ENCODE measurements at regions not wholly inside any gene's neighbourhood (a gene's known extent, or its start where the extent isn't known, plus 50 kb on each side); places are given as distances from the start of the nearest gene placed in this dataset.

GRCh38 chr15:79170256-79170664 is 79.7 kb upstream of the RASGRF1 start:
- Mint-ChIP-seq H3K9me3 (no peaks in the 10 kb centered on the region), H3K27me3 (ENCODE audit: insufficient read depth) (peaks cover 3% of the 10 kb centered on the region), H3K4me1 (peaks cover 39% of the 10 kb centered on the region), H3K4me3 (no peak overlapping the region), H3K27ac (peak overlapping the region; percentile 38), H3K36me3 (ENCODE audit: low read depth) (no peaks in the 10 kb centered on the region)
- H3K27ac ChIP-seq (ENCODE audit: low read depth, low read length): no peak overlapping the region
- no peaks in the 10 kb centered on the region for H3K9me3 ChIP-seq (ENCODE audit: control insufficient read depth, low read length)
- DNase-seq: no peak
- no peak overlapping the region for H3K9ac ChIP-seq (ENCODE audit: extremely low read depth, low read length, poor library complexity, severe bottlenecking)
- no peak overlapping the region for H3K4me3 ChIP-seq (ENCODE audit: low read length)
- 80 to 84% methylated on average over 6 of the region's 6 CpGs for WGBS, 2 experiments (ENCODE audit: insufficient coverage in 1 of 2, insufficient read length in 1 of 2)
- TF ChIP-seq, protein P1, sequence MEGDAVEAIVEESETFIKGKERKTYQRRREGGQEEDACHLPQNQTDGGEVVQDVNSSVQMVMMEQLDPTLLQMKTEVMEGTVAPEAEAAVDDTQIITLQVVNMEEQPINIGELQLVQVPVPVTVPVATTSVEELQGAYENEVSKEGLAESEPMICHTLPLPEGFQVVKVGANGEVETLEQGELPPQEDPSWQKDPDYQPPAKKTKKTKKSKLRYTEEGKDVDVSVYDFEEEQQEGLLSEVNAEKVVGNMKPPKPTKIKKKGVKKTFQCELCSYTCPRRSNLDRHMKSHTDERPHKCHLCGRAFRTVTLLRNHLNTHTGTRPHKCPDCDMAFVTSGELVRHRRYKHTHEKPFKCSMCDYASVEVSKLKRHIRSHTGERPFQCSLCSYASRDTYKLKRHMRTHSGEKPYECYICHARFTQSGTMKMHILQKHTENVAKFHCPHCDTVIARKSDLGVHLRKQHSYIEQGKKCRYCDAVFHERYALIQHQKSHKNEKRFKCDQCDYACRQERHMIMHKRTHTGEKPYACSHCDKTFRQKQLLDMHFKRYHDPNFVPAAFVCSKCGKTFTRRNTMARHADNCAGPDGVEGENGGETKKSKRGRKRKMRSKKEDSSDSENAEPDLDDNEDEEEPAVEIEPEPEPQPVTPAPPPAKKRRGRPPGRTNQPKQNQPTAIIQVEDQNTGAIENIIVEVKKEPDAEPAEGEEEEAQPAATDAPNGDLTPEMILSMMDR (conservative IDR thresholded peaks at IDR 0.05): no peak
- H3K4me1 ChIP-seq (ENCODE audit: control insufficient read depth, insufficient read depth, low read length): peaks cover 13% of the 10 kb centered on the region
- H3K27me3 ChIP-seq (ENCODE audit: control insufficient read depth, insufficient read depth, low read length, poor library complexity, severe bottlenecking): no peaks in the 10 kb centered on the region
- H3K36me3 ChIP-seq (ENCODE audit: control insufficient read depth, insufficient read depth, low read length): no peaks in the 10 kb centered on the region

- no peaks in the 10 kb centered on the region for H3K27me3 ChIP-seq (ENCODE audit: control insufficient read depth, insufficient read depth, low read length, poor library complexity, severe bottlenecking)
- TF ChIP-seq, protein P1 (conservative IDR thresholded peaks at IDR 0.05): no peak
- no peak overlapping the region for H3K4me3 ChIP-seq (ENCODE audit: low read length)
- H3K4me1 Mint-ChIP-seq: peaks cover 39% of the 10 kb centered on the region
- no peaks in the 10 kb centered on the region for H3K36me3 ChIP-seq (ENCODE audit: control insufficient read depth, insufficient read depth, low read length)
- DNase-seq: no peak
- peak overlapping the region; percentile 81 for H3K27ac Mint-ChIP-seq
- H3K4me1 ChIP-seq (ENCODE audit: control insufficient read depth, insufficient read depth, low read length): peaks cover 13% of the 10 kb centered on the region
- no peaks in the 10 kb centered on the region for H3K36me3 Mint-ChIP-seq (ENCODE audit: low read depth)
- H3K9me3 Mint-ChIP-seq: no peaks in the 10 kb centered on the region
- no peak overlapping the region for H3K9ac ChIP-seq (ENCODE audit: extremely low read depth, low read length, poor library complexity, severe bottlenecking)
- 96% methylated on average over 4 of the region's 4 CpGs; no CpG with 5 or more reads in 1 of the 2 experiments for WGBS, 2 experiments (ENCODE audit: insufficient coverage in 1 of 2, insufficient read length in 1 of 2)
- H3K9me3 ChIP-seq (ENCODE audit: control insufficient read depth, low read length): no peaks in the 10 kb centered on the region
- H3K27me3 Mint-ChIP-seq (ENCODE audit: insufficient read depth): peaks cover 3% of the 10 kb centered on the region
- H3K4me3 Mint-ChIP-seq: no peak overlapping the region
- H3K27ac ChIP-seq (ENCODE audit: low read depth, low read length): peak overlapping the region; percentile 42
These were observed 79.0 kb upstream of the RASGRF1 start for GRCh38 chr15:79169526-79170133.

DNA sequence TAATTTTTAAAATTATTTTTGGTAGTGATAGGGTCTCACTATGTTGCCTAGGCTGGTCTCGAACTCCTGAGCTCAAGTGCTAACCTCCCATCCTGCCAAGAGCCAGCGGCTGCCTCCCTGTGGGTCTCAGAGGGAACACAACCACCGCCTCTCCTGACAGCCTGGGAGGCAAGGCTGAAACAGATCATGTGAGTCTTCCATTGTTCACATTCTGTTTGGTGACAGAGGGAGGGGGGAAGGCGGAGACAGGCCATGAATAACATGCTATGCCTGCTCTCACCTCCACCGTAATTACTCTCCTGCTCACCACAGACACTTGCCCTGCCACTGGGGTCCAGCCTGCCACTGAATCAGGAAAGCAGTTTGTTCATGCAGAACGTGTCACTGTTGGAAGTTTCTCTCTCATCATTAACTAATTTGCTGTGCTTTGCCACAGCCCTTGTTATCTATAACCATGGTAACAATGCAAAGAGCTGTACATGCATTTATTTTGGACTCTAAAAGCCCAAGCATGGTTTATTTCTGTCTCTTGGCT is 78.4 kb upstream of the RASGRF1 start:
- H3K9ac ChIP-seq (ENCODE audit: extremely low read depth, low read length, poor library complexity, severe bottlenecking): no peak overlapping the region
- Mint-ChIP-seq H3K9me3 (no peaks in the 10 kb centered on the region), H3K36me3 (ENCODE audit: low read depth) (no peaks in the 10 kb centered on the region), H3K27ac (peak overlapping the region; percentile 81), H3K27me3 (ENCODE audit: insufficient read depth) (peaks cover 5% of the 10 kb centered on the region), H3K4me3 (no peak overlapping the region), H3K4me1 (peaks cover 39% of the 10 kb centered on the region)
- no peaks in the 10 kb centered on the region for H3K9me3 ChIP-seq (ENCODE audit: control insufficient read depth, low read length)
- 33 to 55% methylated on average over 2 to 6 of the region's 6 CpGs for WGBS, 2 experiments (ENCODE audit: insufficient coverage in 1 of 2, insufficient read length in 1 of 2)
- H3K4me3 ChIP-seq (ENCODE audit: low read length): no peak overlapping the region
- peak; percentile 93 for DNase-seq
- H3K27ac ChIP-seq (ENCODE audit: low read depth, low read length): peak overlapping the region; percentile 42
- H3K4me1 ChIP-seq (ENCODE audit: control insufficient read depth, insufficient read depth, low read length): peaks cover 13% of the 10 kb centered on the region
- H3K36me3 ChIP-seq (ENCODE audit: control insufficient read depth, insufficient read depth, low read length): no peaks in the 10 kb centered on the region
- no peaks in the 10 kb centered on the region for H3K27me3 ChIP-seq (ENCODE audit: control insufficient read depth, insufficient read depth, low read length, poor library complexity, severe bottlenecking)
- TF ChIP-seq, protein P1 (conservative IDR thresholded peaks at IDR 0.05): peak; percentile 70

All from endodermal cell (in vitro differentiated cells).